Astrocyte of the cerebellum (primary cell): ENCODE measurements at regions not wholly inside any gene's neighbourhood (a gene's known extent, or its start where the extent isn't known, plus 50 kb on each side); places are given as distances from the start of the nearest gene placed in this dataset.

Experiments
- DNase-seq: peaks from one replicate; pipeline ENCODE4 v3.0.0-alpha.2; 2011; ENCODE audit warnings: low read depth
- H3K4me3 ChIP-seq: 2 replicates; pipeline ENCODE4 v1.5.1; 2011; ENCODE audit warnings: mild to moderate bottlenecking, low read depth, low read length, moderate library complexity
- CTCF ChIP-seq: IDR thresholded peaks from 2 replicates; pipeline ENCODE4 v1.5.1; 2012; ENCODE audit warnings: low read length, low read depth, moderate library complexity, mild to moderate bottlenecking; ENCODE audit errors: missing control alignments
- in situ Hi-C: cut with HindIII; loops from 2 replicates; pipeline ENCODE4 v1.10.0; 2017; ENCODE audit warnings: low sequenced_read_pairs

- no peak overlapping the region for H3K4me3 ChIP-seq
- DNase-seq = peak; percentile 20
- TF ChIP-seq CTCF = no peak
- in situ Hi-C loops = no loop called here
These were observed 267.2 kb downstream of the PARN start for GRCh38 chr16:14362774-14363371.

GRCh38 chr16:14360326-14361037 lies 269.6 kb downstream of the PARN start:
- in situ Hi-C loops = no loop called here
- no peak for DNase-seq
- no peak for TF ChIP-seq CTCF
- no peak overlapping the region for H3K4me3 ChIP-seq

- H3K4me3 ChIP-seq = no peak overlapping the region
- in situ Hi-C loops = no loop called here
- TF ChIP-seq CTCF = no peak
- DNase-seq = no peak
These were observed 271.3 kb downstream of the PARN start for GRCh38 chr16:14358697-14359305.

- no peak for TF ChIP-seq CTCF
- DNase-seq = no peak
- no peak overlapping the region for H3K4me3 ChIP-seq
- in situ Hi-C loops = no loop called here
These were observed 272.7 kb downstream of the PARN start for GRCh38 chr16:14357328-14357727.

- in situ Hi-C loops = no loop called here
- no peak for DNase-seq
- no peak overlapping the region for H3K4me3 ChIP-seq
- TF ChIP-seq CTCF = no peak
These were observed 274.0 kb downstream of the PARN start for GRCh38 chr16:14356064-14356463.

GRCh38 chr16:14354561-14355351 lies 275.3 kb downstream of the PARN start:
- no peak for DNase-seq

More at GRCh38 chr16:14354561-14355351, 275.3 kb downstream of the PARN start:
- in situ Hi-C loops = no loop called here
- TF ChIP-seq CTCF = no peak
- H3K4me3 ChIP-seq = no peak overlapping the region
